ENCODE measurements at regions not wholly inside any gene's neighbourhood (a gene's known extent, or its start where the extent isn't known, plus 50 kb on each side); places are given as distances from the start of the nearest gene placed in this dataset.

GRCh38 chr14:42002141-42002540 is 395.5 kb downstream of the LRFN5 start:
- Histone ChIP-seq H3K4me1 (ENCODE audit: insufficient read depth, low read length) (no peaks in the 10 kb centered on the region), H3K9me3 (ENCODE audit: low read length) (no peaks in the 10 kb centered on the region), H3K36me3 (ENCODE audit: insufficient read depth, low read length) (no peaks in the 10 kb centered on the region), H3K27me3 (ENCODE audit: insufficient read depth, low read length) (no peaks in the 10 kb centered on the region), H3K4me3 (ENCODE audit: low read length) (no peak overlapping the region), H2AFZ (ENCODE audit: low read depth, low read length) (no peak overlapping the region)

DNA sequence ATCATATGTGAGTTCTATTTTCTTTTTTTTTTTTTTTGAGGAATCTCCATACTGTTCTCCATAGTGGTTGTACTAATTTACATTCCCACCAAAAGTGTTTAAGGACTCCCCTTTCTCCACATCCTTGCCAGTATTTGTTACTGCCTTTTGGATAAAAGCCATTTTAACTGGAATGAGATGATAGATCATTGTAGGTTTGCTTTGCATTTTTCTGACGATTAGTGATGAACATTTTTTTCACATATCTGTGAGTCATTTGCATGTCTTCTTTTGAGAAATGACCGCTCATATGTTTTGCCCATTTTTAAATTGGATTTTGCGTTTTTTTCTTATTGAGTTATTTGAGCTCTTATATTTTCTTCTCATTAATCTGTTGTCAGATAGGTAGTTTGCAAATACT is 394.8 kb downstream of the LRFN5 start:
- Histone ChIP-seq H3K4me3 (ENCODE audit: low read length) (no peak overlapping the region), H3K4me1 (ENCODE audit: insufficient read depth, low read length) (no peaks in the 10 kb centered on the region), H2AFZ (ENCODE audit: low read depth, low read length) (no peak overlapping the region), H3K36me3 (ENCODE audit: insufficient read depth, low read length) (no peaks in the 10 kb centered on the region), H3K9me3 (ENCODE audit: low read length) (no peaks in the 10 kb centered on the region), H3K27me3 (ENCODE audit: insufficient read depth, low read length) (no peaks in the 10 kb centered on the region)

DNA sequence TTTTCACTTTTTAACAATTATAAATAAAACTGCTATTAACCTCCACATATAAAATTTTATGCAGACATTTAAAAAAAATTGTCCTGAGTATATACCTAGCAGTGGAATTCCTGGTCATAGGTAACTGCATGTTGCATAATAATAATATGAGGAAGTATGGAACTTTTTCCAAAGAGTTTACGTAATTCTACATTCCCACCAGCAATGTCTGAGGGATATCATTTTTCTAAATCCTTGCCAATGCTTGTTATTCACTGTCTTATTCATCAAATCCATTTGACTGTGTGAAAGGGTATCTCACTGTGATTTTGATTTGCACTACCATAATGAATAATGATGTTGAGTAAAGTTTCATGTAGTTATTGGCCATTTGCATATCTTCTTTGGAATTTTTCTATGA is 393.8 kb downstream of the LRFN5 start:
- Histone ChIP-seq H3K4me1 (ENCODE audit: insufficient read depth, low read length) (no peaks in the 10 kb centered on the region), H3K36me3 (ENCODE audit: insufficient read depth, low read length) (no peaks in the 10 kb centered on the region), H3K27me3 (ENCODE audit: insufficient read depth, low read length) (no peaks in the 10 kb centered on the region), H3K9me3 (ENCODE audit: low read length) (no peaks in the 10 kb centered on the region), H2AFZ (ENCODE audit: low read depth, low read length) (no peak overlapping the region), H3K4me3 (ENCODE audit: low read length) (no peak overlapping the region)

- Histone ChIP-seq H2AFZ (ENCODE audit: low read depth, low read length) (no peak overlapping the region), H3K27me3 (ENCODE audit: insufficient read depth, low read length) (no peaks in the 10 kb centered on the region), H3K4me3 (ENCODE audit: low read length) (no peak overlapping the region)
These were observed 387.0 kb downstream of the LRFN5 start for GRCh38 chr14:41993687-41994086.

DNA sequence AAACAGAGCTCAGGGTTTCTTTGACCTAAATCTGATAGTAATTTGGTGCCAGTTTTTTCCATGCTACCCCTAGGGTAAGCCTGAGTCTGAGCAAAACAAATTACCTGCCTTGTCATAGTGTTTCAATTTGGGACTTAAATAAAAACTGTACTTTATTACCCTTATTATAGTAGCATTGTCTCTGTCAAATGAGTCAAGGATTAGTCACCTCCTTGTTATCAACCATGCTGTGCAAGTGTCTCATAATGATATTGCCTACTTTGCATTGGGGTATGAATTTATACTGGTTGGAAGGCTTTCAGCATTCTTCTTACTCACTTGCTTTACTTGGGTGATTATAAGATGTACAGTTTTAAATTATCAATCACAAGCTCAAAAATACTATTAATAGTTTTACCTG is 380.0 kb downstream of the LRFN5 start:
- H2AFZ ChIP-seq (ENCODE audit: low read depth, low read length) = no peak overlapping the region
- H3K27me3 ChIP-seq (ENCODE audit: insufficient read depth, low read length) = no peaks in the 10 kb centered on the region
- no peaks in the 10 kb centered on the region for H3K36me3 ChIP-seq (ENCODE audit: insufficient read depth, low read length)
- H3K4me1 ChIP-seq (ENCODE audit: insufficient read depth, low read length) = no peaks in the 10 kb centered on the region
- H3K9me3 ChIP-seq (ENCODE audit: low read length) = no peaks in the 10 kb centered on the region
- H3K4me3 ChIP-seq (ENCODE audit: low read length) = no peak overlapping the region

More at GRCh38 chr14:41993687-41994086, 387.0 kb downstream of the LRFN5 start:
- no peaks in the 10 kb centered on the region for H3K9me3 ChIP-seq (ENCODE audit: low read length)
- no peaks in the 10 kb centered on the region for H3K4me1 ChIP-seq (ENCODE audit: insufficient read depth, low read length)
- no peaks in the 10 kb centered on the region for H3K36me3 ChIP-seq (ENCODE audit: insufficient read depth, low read length)

- Histone ChIP-seq H2AFZ (ENCODE audit: low read depth, low read length) (no peak overlapping the region), H3K9me3 (ENCODE audit: low read length) (no peaks in the 10 kb centered on the region), H3K27me3 (ENCODE audit: insufficient read depth, low read length) (no peaks in the 10 kb centered on the region), H3K4me3 (ENCODE audit: low read length) (no peak overlapping the region), H3K4me1 (ENCODE audit: insufficient read depth, low read length) (no peaks in the 10 kb centered on the region), H3K36me3 (ENCODE audit: insufficient read depth, low read length) (no peaks in the 10 kb centered on the region)
These were observed 379.5 kb downstream of the LRFN5 start for GRCh38 chr14:41986083-41986645.

GRCh38 chr14:41973178-41973577 is 366.5 kb downstream of the LRFN5 start:
- no peaks in the 10 kb centered on the region for H3K36me3 ChIP-seq (ENCODE audit: insufficient read depth, low read length)
- peaks cover 2% of the 10 kb centered on the region for H3K9me3 ChIP-seq (ENCODE audit: low read length)
- H3K4me3 ChIP-seq (ENCODE audit: low read length) = no peak overlapping the region
- H3K27me3 ChIP-seq (ENCODE audit: insufficient read depth, low read length) = no peaks in the 10 kb centered on the region
- peaks cover 3% of the 10 kb centered on the region for H3K4me1 ChIP-seq (ENCODE audit: insufficient read depth, low read length)
- H2AFZ ChIP-seq (ENCODE audit: low read depth, low read length) = no peak overlapping the region

- H3K4me1 ChIP-seq (ENCODE audit: insufficient read depth, low read length) = peaks cover 3% of the 10 kb centered on the region
- no peak overlapping the region for H2AFZ ChIP-seq (ENCODE audit: low read depth, low read length)
- H3K9me3 ChIP-seq (ENCODE audit: low read length) = peaks cover 2% of the 10 kb centered on the region
- no peak overlapping the region for H3K4me3 ChIP-seq (ENCODE audit: low read length)
- no peaks in the 10 kb centered on the region for H3K36me3 ChIP-seq (ENCODE audit: insufficient read depth, low read length)
- H3K27me3 ChIP-seq (ENCODE audit: insufficient read depth, low read length) = no peaks in the 10 kb centered on the region
These were observed 365.9 kb downstream of the LRFN5 start for GRCh38 chr14:41972531-41972930.

DNA sequence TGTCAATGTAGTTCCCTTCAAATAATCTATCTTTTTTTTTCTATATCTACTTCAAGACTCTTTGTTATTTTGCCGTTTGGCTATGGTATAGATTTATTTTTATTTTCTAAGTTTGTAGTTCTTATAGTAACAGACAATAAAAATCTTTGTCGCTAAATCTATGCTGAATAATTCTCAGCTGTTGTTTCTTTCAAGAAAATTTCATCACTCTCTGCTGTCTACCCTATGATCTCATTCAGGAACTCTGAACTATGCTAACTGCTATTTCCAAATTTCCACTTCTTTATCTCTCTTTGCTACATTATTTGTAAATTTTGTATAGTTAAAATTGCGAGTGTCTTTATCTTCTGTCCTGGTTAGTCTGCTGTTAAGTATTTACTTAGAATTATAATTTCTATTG is 353.6 kb downstream of the LRFN5 start:
- Histone ChIP-seq H3K4me3 (ENCODE audit: low read length) (no peak overlapping the region), H3K4me1 (ENCODE audit: insufficient read depth, low read length) (no peaks in the 10 kb centered on the region), H3K36me3 (ENCODE audit: insufficient read depth, low read length) (no peaks in the 10 kb centered on the region), H3K9me3 (ENCODE audit: low read length) (no peaks in the 10 kb centered on the region), H3K27me3 (ENCODE audit: insufficient read depth, low read length) (no peaks in the 10 kb centered on the region), H2AFZ (ENCODE audit: low read depth, low read length) (no peak overlapping the region)

- no peaks in the 10 kb centered on the region for H3K9me3 ChIP-seq (ENCODE audit: low read length)
- no peaks in the 10 kb centered on the region for H3K36me3 ChIP-seq (ENCODE audit: insufficient read depth, low read length)
- no peaks in the 10 kb centered on the region for H3K4me1 ChIP-seq (ENCODE audit: insufficient read depth, low read length)
- no peaks in the 10 kb centered on the region for H3K27me3 ChIP-seq (ENCODE audit: insufficient read depth, low read length)
- no peak overlapping the region for H2AFZ ChIP-seq (ENCODE audit: low read depth, low read length)
- no peak overlapping the region for H3K4me3 ChIP-seq (ENCODE audit: low read length)
These were observed 350.8 kb downstream of the LRFN5 start for GRCh38 chr14:41957459-41957858.

Data from neuron (in vitro differentiated cells).